Transverse colon (tissue), 3 donors: ENCODE measurements at regions not wholly inside any gene's neighbourhood (a gene's known extent, or its start where the extent isn't known, plus 50 kb on each side); places are given as distances from the start of the nearest gene placed in this dataset.

Source experiments
- EP300 ChIP-seq: sonication (generic); formaldehyde crosslinking; IDR thresholded peaks from one replicate; pipeline ENCODE4 v1.6.1; 2017; ENCODE audit warnings: antibody characterized with exemption, low read depth
- POLR2A ChIP-seq: fragments of 450-650 bp; IDR thresholded peaks from one replicate; pipeline ENCODE4 v1.6.1; 2016; ENCODE audit warnings: antibody characterized with exemption, mild to moderate bottlenecking, moderate library complexity
- TF ChIP-seq, protein P1 (sequence below), 5 experiments: fragments of 200-600 bp in 3 of 5; fragments of 450-650 bp in 2 of 5; sonication (generic) in 3 of 5; IDR thresholded peaks; 1 replicate in 2 of 5; 2 replicates in 3 of 5; pipeline ENCODE4 v1.5.1; 2016 to 2017; ENCODE audit warnings: antibody characterized with exemption in 5 of 5, inconsistent platforms in 3 of 5, mild to moderate bottlenecking in 2 of 5, moderate library complexity in 1 of 5

DNA sequence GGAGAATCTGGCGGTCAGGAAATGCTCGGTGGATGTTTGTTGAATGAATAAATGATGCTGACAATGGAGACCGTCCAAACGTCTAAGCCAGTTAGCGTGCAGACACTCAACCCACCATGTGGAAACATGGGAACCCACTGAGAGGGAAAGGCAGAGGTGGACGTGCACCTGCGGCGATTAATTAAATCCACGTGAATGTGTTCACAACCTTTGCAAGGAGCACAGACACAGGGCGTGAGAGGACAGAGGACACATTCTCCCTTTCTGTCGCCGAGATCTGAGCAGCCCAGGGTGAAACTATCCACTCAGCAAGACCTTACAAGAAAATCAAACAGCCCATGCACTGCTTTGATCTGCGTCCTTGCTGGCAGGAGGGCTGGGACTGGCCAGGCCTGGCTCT, 58.3 kb upstream of the LINC01488 start:
- TF ChIP-seq, protein P1, sequence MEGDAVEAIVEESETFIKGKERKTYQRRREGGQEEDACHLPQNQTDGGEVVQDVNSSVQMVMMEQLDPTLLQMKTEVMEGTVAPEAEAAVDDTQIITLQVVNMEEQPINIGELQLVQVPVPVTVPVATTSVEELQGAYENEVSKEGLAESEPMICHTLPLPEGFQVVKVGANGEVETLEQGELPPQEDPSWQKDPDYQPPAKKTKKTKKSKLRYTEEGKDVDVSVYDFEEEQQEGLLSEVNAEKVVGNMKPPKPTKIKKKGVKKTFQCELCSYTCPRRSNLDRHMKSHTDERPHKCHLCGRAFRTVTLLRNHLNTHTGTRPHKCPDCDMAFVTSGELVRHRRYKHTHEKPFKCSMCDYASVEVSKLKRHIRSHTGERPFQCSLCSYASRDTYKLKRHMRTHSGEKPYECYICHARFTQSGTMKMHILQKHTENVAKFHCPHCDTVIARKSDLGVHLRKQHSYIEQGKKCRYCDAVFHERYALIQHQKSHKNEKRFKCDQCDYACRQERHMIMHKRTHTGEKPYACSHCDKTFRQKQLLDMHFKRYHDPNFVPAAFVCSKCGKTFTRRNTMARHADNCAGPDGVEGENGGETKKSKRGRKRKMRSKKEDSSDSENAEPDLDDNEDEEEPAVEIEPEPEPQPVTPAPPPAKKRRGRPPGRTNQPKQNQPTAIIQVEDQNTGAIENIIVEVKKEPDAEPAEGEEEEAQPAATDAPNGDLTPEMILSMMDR (IDR thresholded peaks at IDR 0.05), result no peak
- TF ChIP-seq EP300, result no peak
- no peak for TF ChIP-seq POLR2A
